GM19035 (cell line): ENCODE measurements at regions not wholly inside any gene's neighbourhood (a gene's known extent, or its start where the extent isn't known, plus 50 kb on each side); places are given as distances from the start of the nearest gene placed in this dataset.
"Not testable (repeated sequence)": the region's sequence is repeated elsewhere in the genome, so short reads cannot be mapped to it uniquely, and the experiment has no call there.

ENCODE experiments used
- ATAC-seq: cut with Tn5 transposase; IDR thresholded peaks from one replicate; pipeline ENCODE4 v1.9.1; 2021; ENCODE audit not compliant: unreplicated experiment

GRCh38 chr2:131738533-131738932 lies 210.8 kb downstream of the CCDC74A start:
- not testable (repeated sequence) for ATAC-seq

DNA sequence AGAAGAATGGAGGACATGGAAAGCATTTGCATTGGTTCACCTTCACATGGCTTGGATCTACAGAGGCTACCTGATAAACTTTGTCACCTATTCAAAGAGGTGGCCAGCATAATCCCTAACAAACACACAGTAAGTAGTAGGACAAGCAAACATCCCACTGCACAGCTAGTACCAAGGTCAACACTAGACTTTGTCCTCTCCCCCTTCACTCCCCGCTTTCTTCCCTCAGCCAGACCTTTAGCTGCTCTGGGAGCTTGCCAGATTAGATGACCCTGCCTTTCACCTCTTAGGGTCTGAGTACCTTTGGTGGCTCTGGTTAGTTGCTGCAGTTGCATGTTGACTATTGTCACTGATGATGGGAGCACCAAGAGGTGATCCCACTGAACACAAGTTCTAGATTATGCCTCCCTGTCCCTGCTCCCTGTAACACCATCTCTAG lies 211.3 kb downstream of the CCDC74A start:
- not testable (repeated sequence) for ATAC-seq

DNA sequence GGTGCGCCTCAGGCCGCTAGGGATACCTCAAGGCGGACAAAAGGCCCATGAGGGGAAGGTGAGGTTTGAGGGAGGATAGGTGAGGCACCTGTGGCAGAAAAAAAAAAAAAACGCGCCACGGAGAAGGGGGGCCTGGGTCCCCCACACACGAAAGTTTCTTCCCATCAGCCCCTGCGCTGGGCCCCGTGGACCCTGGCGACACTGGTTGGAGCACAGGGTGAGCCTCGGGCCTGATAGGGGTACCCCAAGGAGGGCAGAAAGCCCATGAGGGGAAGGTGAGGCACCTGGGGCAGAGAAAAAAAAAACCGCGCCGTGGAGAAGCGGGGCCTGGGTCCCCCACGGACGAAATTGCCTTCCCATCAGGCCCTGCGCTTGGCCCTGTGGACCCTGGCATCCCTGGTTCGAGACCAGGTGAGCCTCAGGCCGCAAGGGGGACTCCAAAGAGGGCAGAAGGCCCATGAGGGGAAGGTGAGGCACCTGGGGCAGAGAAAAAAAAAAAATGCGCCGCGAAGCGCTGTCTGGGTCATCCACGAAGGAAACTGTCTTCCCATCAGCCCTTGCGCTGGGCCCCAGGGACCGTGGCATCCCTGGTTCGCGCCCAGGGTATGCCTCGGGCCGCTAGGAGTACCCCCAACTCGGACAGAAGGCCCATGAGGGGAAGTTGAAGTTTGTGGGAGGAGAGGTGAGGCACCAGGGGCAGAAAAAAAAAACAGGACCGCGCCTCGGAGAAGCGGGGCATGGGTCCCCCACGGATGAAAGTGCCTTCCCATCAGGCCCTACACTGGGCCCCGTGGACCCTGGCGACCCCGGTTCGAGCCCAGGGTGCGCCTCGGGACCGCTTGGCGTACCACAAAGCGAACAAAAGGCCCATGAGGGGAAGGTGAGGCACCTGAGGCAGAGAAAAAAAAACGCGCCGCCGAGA lies 226.2 kb downstream of the CCDC74A start:
- ATAC-seq: no peak

- no peak for ATAC-seq
Measured at GRCh38 chr2:131754929-131755720, 227.4 kb downstream of the CCDC74A start.

DNA sequence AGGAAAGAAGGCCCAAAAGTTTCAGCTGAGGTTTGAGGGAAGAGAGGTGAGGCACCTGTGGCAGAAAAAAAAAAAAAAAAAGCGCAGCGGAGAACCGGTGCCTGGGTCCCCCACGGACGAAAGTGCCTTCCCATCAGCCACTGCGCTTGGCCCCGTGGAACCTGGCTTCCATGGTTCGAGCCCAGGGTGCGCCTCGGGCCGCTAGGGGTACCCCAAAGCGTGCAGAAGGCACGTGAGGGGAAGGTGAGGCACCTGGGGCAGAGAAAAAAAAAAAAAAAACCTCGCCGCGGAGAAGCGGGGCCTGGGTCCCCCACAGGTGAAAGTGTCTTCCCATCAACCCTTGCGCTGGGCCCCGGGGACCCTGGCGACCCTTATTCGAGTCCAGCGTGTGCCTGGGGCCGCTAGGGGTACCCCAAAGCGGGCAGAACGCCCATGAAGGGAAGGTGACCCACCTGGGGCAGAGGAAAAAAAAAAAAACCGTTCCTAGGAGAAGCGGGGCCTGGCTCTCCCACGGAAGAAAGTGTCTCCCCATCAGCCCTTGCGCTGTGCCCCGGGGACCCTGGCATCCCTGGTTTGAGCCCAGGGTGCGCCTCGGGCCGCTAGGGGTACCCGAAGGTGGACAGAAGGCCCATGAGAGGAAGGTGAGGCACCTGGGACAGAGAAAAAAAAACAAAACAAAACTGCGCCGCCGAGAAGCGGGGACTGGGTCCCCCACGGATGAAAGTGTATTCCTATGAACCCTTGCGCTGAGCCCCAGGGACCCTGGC lies 228.6 kb downstream of the CCDC74A start:
- no peak for ATAC-seq

GRCh38 chr2:131758941-131759340 lies 231.3 kb downstream of the CCDC74A start:
- not testable (repeated sequence) for ATAC-seq

DNA sequence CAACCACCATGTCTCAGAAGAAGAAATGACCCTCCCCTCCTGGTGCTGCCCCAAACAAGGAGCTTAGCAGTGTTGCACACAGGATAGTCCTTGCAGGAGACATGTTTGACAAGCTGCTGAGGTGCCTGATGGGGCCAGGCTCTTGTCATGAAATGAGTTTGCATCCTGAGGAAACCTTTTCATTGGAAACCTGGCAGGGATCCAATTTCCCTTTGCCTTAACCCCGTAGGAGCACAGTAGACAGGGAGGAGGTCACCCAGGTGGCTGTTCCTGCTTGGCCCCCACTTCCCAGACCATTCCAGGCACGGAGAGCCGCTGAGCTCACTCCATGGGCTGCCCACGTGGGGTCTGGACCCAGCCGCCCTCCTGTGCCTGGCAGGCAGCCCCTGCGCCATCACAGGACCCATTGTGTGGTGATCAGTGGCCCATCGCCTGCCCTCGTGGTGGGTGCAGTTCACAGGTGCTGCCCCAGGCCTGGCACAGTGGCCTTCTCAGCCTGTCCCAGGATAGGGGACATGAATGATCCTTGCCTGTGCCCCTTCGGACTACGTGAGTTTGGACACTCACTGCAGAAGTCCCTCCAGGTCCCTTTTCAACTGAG lies 247.4 kb downstream of the CCDC74A start:
- not testable (repeated sequence) for ATAC-seq

DNA sequence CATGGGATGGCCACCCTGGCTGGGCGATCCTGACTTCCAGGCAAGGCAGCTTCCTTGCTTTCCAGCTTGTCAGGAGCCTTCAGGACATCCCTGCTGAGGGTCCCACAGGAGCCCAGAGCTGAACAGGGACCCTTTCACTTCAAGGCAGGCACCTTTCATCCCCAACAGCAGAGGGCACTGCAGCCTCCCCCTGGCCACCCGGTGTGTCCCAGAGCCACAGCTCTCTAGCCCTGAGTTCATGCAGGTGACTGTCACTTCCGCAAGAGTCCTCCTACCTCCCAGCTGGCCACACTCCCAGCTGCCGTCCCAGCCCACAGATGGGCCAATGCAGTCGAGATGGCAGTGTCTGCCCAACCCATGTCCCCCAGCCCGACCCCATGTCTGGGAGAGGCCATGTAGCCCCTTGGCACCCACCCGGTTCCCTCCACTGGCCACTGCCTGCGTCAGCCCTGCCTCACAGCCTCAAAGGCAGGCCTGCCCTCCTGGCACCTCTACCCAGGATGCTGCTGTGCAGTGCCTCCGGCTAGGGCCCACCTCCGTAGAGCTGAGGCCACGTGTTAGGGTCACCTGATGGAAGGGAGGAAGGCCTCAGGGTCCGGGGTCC lies 248.3 kb downstream of the CCDC74A start:
- not testable (repeated sequence) for ATAC-seq

DNA sequence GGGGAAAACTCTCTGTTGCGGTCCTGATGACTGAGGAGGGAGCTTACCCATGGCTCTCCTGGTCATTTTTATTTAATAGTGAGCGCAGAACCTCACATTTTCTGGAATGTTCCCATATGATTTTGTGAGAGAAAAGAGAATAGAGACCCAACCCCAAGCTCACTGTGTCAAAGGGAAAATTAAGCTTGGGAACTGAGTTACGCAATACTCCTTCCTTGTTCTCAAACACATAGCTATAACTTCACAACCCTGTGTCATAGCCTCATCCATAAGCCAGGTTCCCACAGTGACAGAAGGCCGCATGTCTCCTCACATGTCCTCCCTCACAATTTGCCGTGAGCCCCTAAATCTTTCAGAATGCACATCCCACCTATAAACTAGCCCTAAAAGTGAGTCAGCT lies 252.8 kb downstream of the CCDC74A start:
- not testable (repeated sequence) for ATAC-seq

DNA sequence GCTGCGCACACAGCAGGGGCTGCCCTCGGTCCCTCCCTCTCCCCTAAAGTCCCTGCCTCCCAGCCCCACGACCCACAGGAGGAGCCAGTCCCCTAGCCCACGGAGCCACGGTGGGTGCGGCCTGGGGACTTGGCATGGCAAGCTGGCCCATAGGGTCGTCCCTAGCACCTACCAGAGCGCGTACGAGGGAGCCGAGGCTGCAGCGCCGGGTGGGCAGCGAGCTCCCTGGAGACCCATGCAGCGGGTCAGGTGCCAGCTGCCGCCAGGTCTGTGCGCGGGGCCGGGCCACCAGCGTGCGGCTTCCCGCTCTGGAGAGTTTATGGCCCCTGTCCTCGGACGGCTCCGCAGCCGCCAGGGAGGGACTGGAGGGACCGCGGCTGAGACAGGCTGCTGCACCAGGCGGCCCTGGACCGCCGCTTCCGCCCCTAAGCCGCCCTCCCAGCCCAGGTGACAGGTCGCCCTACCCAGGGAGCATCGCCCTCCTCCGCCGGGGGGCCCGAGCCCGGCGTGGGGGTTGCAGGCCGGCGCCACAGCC lies 273.6 kb downstream of the CCDC74A start:
- ATAC-seq: peak; percentile 15

GRCh38 chr2:131801745-131802350 lies 274.2 kb downstream of the CCDC74A start:
- peak; percentile 99 for ATAC-seq

DNA sequence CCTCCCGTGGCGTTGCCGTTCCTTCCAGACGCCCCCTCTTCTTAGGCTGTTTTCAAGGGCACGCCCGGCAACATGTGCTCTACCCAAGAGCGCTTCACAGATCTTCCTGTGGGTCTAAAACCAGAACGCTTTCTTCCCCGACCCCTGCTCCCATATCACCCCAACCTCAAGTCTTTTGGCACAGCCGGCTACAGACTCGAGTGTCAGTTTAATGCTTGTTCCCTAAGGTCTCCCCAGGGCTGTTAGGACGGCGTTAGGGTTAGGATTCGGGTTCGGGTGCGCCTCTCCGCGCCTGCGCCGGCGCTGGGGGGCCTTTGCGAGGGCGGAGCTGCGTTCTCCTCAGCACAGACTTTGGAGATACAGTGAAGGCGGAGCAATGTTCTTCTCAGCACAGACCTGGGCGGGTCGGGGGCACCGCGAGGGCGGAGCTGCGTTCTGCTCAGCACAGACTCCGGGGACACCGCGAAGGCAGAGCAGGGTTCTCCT lies 274.7 kb downstream of the CCDC74A start:
- not testable (repeated sequence) for ATAC-seq

DNA sequence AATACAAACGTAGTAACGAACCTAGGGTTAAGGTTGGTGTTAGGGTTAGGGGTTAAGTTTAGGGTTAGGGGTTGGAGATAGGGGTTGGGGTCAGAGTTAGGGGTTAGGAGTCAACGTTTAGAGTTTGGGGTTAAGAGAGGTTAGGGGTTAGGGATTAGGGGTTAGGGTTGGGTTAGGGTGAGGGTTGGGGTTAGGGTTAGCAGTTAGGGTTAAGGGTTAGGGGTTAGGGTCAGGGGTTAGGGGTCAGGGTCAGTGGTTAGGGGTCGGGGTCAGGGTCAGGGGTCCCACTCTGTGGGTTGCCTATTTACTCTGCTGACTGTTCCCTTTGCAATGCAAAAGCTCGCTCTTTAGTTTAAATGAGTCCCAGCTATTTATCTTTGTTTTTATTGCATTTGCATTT lies 275.5 kb downstream of the CCDC74A start:
- not testable (repeated sequence) for ATAC-seq

- not testable (repeated sequence) for ATAC-seq
Measured at GRCh38 chr2:131812605-131813004, 284.9 kb downstream of the CCDC74A start.

- ATAC-seq: not testable (repeated sequence)
Measured at GRCh38 chr2:131813378-131813777, 285.7 kb downstream of the CCDC74A start.

GRCh38 chr2:131818267-131818973 lies 290.7 kb downstream of the CCDC74A start:
- not testable (repeated sequence) for ATAC-seq

DNA sequence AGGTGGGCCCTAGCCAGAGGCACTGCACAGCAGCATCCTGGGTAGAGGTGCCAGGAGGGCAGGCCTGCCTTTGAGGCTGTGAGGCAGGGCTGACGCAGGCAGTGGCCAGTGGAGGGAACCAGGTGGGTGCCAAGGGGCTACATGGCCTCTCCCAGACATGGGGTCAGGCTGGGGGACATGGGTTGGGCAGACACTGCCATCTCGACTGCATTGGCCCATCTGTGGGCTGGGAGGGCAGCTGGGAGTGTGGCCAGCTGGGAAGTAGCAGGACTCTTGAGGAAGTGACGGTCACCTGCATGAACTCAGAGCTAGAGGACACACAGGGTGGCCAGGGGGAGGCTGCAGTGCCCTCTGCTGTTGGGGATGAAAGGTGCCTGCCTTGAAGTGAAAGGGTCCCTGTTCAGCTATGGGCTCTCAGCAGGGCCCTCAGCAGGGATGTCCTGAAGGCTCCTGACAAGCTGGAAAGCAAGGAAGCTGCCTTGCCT lies 294.6 kb downstream of the CCDC74A start:
- ATAC-seq: not testable (repeated sequence)

GRCh38 chr2:131823058-131823457 lies 295.4 kb downstream of the CCDC74A start:
- not testable (repeated sequence) for ATAC-seq
